ENCODE measurements at regions not wholly inside any gene's neighbourhood (a gene's known extent, or its start where the extent isn't known, plus 50 kb on each side); places are given as distances from the start of the nearest gene placed in this dataset.
"Not testable (repeated sequence)": the region's sequence is repeated elsewhere in the genome, so short reads cannot be mapped to it uniquely, and the experiment has no call there.

DNA sequence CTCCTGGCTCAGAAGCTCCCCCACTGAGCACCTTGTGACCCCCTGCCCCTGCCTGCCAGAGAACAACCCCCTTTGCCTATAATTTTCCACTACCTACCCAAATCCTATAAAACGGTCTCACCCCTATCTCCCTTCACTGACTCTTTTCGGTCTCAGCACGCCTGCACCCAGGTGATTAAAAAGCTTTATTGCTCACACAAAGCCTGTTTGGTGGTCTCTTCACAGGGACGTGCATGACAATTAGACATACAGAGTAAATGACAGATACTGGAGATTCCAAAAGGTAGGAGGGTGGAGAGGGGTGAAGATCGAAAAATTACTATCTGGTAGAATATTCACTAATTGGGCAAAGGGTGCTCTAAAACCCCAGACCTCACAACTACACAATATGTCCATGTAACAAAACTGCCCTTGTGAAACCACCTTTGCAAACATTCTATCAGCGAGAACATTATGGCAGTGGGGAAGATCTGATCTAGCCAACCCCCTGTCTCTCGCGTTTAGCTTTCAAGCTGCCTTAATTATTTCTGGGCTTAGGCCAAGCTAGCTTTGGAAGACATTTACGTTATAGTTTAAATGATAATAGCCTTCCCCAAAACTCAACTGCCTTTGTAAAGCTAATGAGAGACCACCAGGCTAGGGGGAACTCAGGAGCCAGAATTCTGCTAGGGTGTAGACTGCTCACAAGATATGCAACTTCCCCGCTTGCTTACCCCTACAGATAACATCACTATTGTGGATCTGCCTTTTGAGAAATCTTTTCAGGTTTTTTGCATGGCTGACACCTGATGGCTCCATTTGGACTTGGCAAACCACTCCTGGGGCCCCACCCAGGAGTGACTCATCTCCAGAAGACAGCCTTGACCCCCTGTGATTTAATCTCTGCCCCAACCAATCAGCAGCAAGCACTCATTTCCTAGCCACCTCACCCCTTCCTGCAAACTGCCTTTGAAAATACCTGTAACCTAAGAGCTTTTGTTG, 1534.0 kb upstream of the SPRY2 start:
- H3K27me3 ChIP-seq (replicated peaks in 1 of 2; ENCODE audit: control insufficient read depth in 2 of 2, extremely low read depth in 1 of 2, insufficient read depth in 2 of 2, low read length in 1 of 2), result no peaks in the 10 kb centered on the region
- Mint-ChIP-seq H3K36me3 (no peaks in the 10 kb centered on the region), H3K27ac (no peak overlapping the region), H3K27me3 (no peaks in the 10 kb centered on the region), H3K9me3 (peaks cover 14 to 23% (median 18%) of the 10 kb centered on the region in 3 donors), H3K4me3 (no peak overlapping the region), H3K4me1 (no peaks in the 10 kb centered on the region)
- H3K36me3 ChIP-seq (ENCODE audit: control insufficient read depth in 2 of 2, extremely low read depth in 1 of 2, insufficient read depth in 1 of 2, low read length in 1 of 2), result no peaks in the 10 kb centered on the region
- POLR2A ChIA-PET, result no interaction called here
- DNase-seq, result no peak
- ATAC-seq (replicated peaks in 1 of 4), result no peak
- H3K4me3 ChIP-seq (ENCODE audit: control insufficient read depth in 1 of 2, extremely low read depth in 1 of 2, low read length in 1 of 2), result no peak overlapping the region
- WGBS (ENCODE audit: insufficient coverage), result 100% methylated on average over 2 of the region's 10 CpGs
- no peaks in the 10 kb centered on the region for H3K9me3 ChIP-seq
- CTCF ChIA-PET, result interaction anchor here in 1 of 2 donors (0.7 kb wide), 1 partner anchor 8 kb away, joined by 3 read pairs; no protein-coding TSS in a partner anchor
- no peaks in the 10 kb centered on the region for H3K4me1 ChIP-seq (ENCODE audit: control insufficient read depth in 1 of 2, extremely low read depth in 1 of 2, insufficient read depth in 2 of 2, low read length in 2 of 2)
- H3K27ac ChIP-seq (ENCODE audit: low read length), result no peak overlapping the region

DNA sequence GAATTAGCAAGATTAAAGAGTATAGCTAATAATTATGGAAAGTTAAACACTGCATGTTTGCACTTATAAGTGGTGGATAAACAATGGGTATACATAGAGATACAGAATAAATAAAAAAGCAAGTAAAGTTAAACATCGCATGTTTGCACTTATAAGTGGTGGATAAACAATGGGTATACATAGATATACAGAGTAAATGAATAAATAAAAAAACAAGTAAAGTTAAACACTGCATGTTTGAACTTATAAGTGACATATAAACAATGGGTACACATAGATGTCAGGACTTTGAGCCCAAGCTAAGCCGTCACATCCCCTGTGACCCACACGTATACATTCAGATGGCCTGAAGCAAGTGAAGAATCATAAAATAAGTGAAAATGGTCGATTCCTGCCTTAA, 1533.3 kb upstream of the SPRY2 start:
- CTCF ChIA-PET, result no interaction called here

DNA sequence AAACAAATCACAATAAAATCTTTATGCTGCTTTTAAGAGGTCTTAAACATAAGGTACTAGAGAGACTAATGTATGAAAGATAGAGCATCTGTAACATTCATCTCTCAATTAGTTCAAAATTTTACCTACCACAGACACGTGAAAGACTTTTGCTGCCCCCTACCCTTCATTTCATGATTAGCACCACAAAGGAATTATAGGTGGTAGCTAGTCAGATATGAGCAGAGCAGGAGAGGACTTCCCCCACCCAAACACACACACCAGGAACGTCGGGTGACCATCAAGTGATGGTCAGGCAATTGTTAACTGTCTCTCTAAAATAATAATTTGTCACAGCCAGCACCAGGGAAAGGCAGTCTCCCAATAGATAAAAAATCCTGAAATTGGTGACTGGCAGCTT, 1531.7 kb upstream of the SPRY2 start:
- Histone ChIP-seq H3K4me1 (ENCODE audit: control insufficient read depth in 1 of 2, extremely low read depth in 1 of 2, insufficient read depth in 2 of 2, low read length in 2 of 2) (no peaks in the 10 kb centered on the region), H3K4me3 (ENCODE audit: control insufficient read depth in 1 of 2, extremely low read depth in 1 of 2, low read length in 1 of 2) (no peak overlapping the region), H3K27me3 (replicated peaks in 1 of 2; ENCODE audit: control insufficient read depth in 2 of 2, extremely low read depth in 1 of 2, insufficient read depth in 2 of 2, low read length in 1 of 2) (no peaks in the 10 kb centered on the region), H3K9me3 (no peaks in the 10 kb centered on the region), H3K36me3 (ENCODE audit: control insufficient read depth in 2 of 2, extremely low read depth in 1 of 2, insufficient read depth in 1 of 2, low read length in 1 of 2) (no peaks in the 10 kb centered on the region), H3K27ac (ENCODE audit: low read length) (no peak overlapping the region)
- CTCF ChIA-PET, result no interaction called here
- POLR2A ChIA-PET, result no interaction called here
- no peaks in the 10 kb centered on the region for H3K4me1 Mint-ChIP-seq
- ATAC-seq (replicated peaks in 1 of 4), result no peak
- no peaks in the 10 kb centered on the region for H3K36me3 Mint-ChIP-seq
- no peak overlapping the region for H3K27ac Mint-ChIP-seq
- no peak for DNase-seq
- WGBS (ENCODE audit: insufficient coverage), result no CpG with 5 or more reads among the region's 3 CpGs
- no peak overlapping the region for H3K4me3 Mint-ChIP-seq
- peaks cover 25 to 33% (median 29%) of the 10 kb centered on the region in 3 donors for H3K9me3 Mint-ChIP-seq
- H3K27me3 Mint-ChIP-seq, result no peaks in the 10 kb centered on the region

More for the DNA sequence above, 1533.3 kb upstream of the SPRY2 start:
- no peak overlapping the region for H3K4me3 Mint-ChIP-seq
- no CpG with 5 or more reads among the region's 4 CpGs for WGBS (ENCODE audit: insufficient coverage)
- no peak overlapping the region for H3K27ac Mint-ChIP-seq
- Histone ChIP-seq H3K27me3 (replicated peaks in 1 of 2; ENCODE audit: control insufficient read depth in 2 of 2, extremely low read depth in 1 of 2, insufficient read depth in 2 of 2, low read length in 1 of 2) (no peaks in the 10 kb centered on the region), H3K27ac (ENCODE audit: low read length) (no peak overlapping the region), H3K36me3 (ENCODE audit: control insufficient read depth in 2 of 2, extremely low read depth in 1 of 2, insufficient read depth in 1 of 2, low read length in 1 of 2) (no peaks in the 10 kb centered on the region), H3K4me3 (ENCODE audit: control insufficient read depth in 1 of 2, extremely low read depth in 1 of 2, low read length in 1 of 2) (no peak overlapping the region), H3K9me3 (no peaks in the 10 kb centered on the region), H3K4me1 (ENCODE audit: control insufficient read depth in 1 of 2, extremely low read depth in 1 of 2, insufficient read depth in 2 of 2, low read length in 2 of 2) (no peaks in the 10 kb centered on the region)
- DNase-seq (no peak), ATAC-seq (replicated peaks in 1 of 4) (no peak)
- POLR2A ChIA-PET, result no interaction called here
- H3K36me3 Mint-ChIP-seq, result no peaks in the 10 kb centered on the region
- H3K4me1 Mint-ChIP-seq, result no peaks in the 10 kb centered on the region
- H3K9me3 Mint-ChIP-seq, result peaks cover 18 to 26% (median 22%) of the 10 kb centered on the region in 3 donors
- H3K27me3 Mint-ChIP-seq, result no peaks in the 10 kb centered on the region

GRCh38 chr13:81871751-81872325, 1530.9 kb upstream of the SPRY2 start:
- POLR2A ChIA-PET; H3K4me3 ChIP-seq (ENCODE audit: control insufficient read depth in 1 of 2, extremely low read depth in 1 of 2, low read length in 1 of 2); ATAC-seq (replicated peaks in 1 of 4); H3K27ac Mint-ChIP-seq; H3K4me1 Mint-ChIP-seq; CTCF ChIA-PET; H3K27ac ChIP-seq (ENCODE audit: low read length); H3K36me3 ChIP-seq (ENCODE audit: control insufficient read depth in 2 of 2, extremely low read depth in 1 of 2, insufficient read depth in 1 of 2, low read length in 1 of 2); DNase-seq; H3K9me3 ChIP-seq; H3K4me3 Mint-ChIP-seq; H3K4me1 ChIP-seq (ENCODE audit: control insufficient read depth in 1 of 2, extremely low read depth in 1 of 2, insufficient read depth in 2 of 2, low read length in 2 of 2); H3K27me3 ChIP-seq (replicated peaks in 1 of 2; ENCODE audit: control insufficient read depth in 2 of 2, extremely low read depth in 1 of 2, insufficient read depth in 2 of 2, low read length in 1 of 2); H3K36me3 Mint-ChIP-seq; H3K27me3 Mint-ChIP-seq: not testable (repeated sequence)
- 92% methylated on average over 3 of the region's 4 CpGs for WGBS (ENCODE audit: insufficient coverage)
- H3K9me3 Mint-ChIP-seq, result peaks cover 24 to 36% (median 25%) of the 10 kb centered on the region in 3 donors

DNA sequence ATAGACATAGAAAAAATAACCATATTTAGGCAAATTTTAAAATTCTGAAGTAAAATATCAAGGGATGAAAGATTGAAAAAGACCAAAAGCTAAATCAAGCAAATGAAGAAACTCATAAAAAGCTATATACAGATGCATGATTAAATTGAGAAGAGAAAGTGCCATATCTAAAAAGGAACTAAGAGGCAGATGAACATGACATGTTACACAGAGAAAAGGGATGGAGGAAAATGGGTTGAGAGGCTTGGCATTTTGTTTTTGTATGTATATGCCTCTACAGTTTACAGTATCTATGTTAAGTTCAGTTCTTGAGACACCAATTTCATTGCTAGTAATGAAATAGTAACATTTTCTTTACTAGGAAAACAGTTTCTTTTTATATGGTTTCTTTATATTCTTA, 1507.4 kb upstream of the SPRY2 start:
- no peaks in the 10 kb centered on the region for H3K4me1 ChIP-seq (ENCODE audit: control insufficient read depth in 1 of 2, extremely low read depth in 1 of 2, insufficient read depth in 2 of 2, low read length in 2 of 2)
- no peaks in the 10 kb centered on the region for H3K9me3 ChIP-seq
- Mint-ChIP-seq H3K27me3 (no peaks in the 10 kb centered on the region), H3K4me1 (no peaks in the 10 kb centered on the region), H3K4me3 (no peak overlapping the region), H3K27ac (no peak overlapping the region), H3K9me3 (peaks cover 3 to 15% (median 8%) of the 10 kb centered on the region in 3 donors), H3K36me3 (no peaks in the 10 kb centered on the region)
- H3K4me3 ChIP-seq (ENCODE audit: control insufficient read depth in 1 of 2, extremely low read depth in 1 of 2, low read length in 1 of 2), result no peak overlapping the region
- H3K36me3 ChIP-seq (ENCODE audit: control insufficient read depth in 2 of 2, extremely low read depth in 1 of 2, insufficient read depth in 1 of 2, low read length in 1 of 2), result no peaks in the 10 kb centered on the region
- H3K27ac ChIP-seq (ENCODE audit: low read length), result no peak overlapping the region
- ATAC-seq (replicated peaks in 1 of 4) (no peak), DNase-seq (no peak)
- ChIA-PET POLR2A (interaction anchor here in 1 of 2 donors (0.6 kb wide), 1 partner anchor 161 kb away, joined by 4 read pairs; no protein-coding TSS in a partner anchor), CTCF (no interaction called here)
- no peaks in the 10 kb centered on the region for H3K27me3 ChIP-seq (replicated peaks in 1 of 2; ENCODE audit: control insufficient read depth in 2 of 2, extremely low read depth in 1 of 2, insufficient read depth in 2 of 2, low read length in 1 of 2)

- no peak for DNase-seq
- H3K36me3 ChIP-seq (ENCODE audit: control insufficient read depth in 2 of 2, extremely low read depth in 1 of 2, insufficient read depth in 1 of 2, low read length in 1 of 2), result no peaks in the 10 kb centered on the region
- H3K4me1 ChIP-seq (ENCODE audit: control insufficient read depth in 1 of 2, extremely low read depth in 1 of 2, insufficient read depth in 2 of 2, low read length in 2 of 2), result no peaks in the 10 kb centered on the region
- H3K9me3 Mint-ChIP-seq, result peaks cover 7 to 15% (median 14%) of the 10 kb centered on the region in 3 donors
- H3K27me3 Mint-ChIP-seq, result no peaks in the 10 kb centered on the region
- H3K4me3 Mint-ChIP-seq, result no peak overlapping the region
- H3K9me3 ChIP-seq, result no peaks in the 10 kb centered on the region
- CTCF ChIA-PET, result no interaction called here
- H3K27ac ChIP-seq (ENCODE audit: low read length), result no peak overlapping the region
- H3K4me1 Mint-ChIP-seq, result no peaks in the 10 kb centered on the region
- H3K36me3 Mint-ChIP-seq, result no peaks in the 10 kb centered on the region
- whole genome bisulfite sequencing (ENCODE audit: insufficient coverage), result no CpG with 5 or more reads among the region's 2 CpGs
- POLR2A ChIA-PET, result no interaction called here
- H3K4me3 ChIP-seq (ENCODE audit: control insufficient read depth in 1 of 2, extremely low read depth in 1 of 2, low read length in 1 of 2), result no peak overlapping the region
- H3K27ac Mint-ChIP-seq, result no peak overlapping the region
- H3K27me3 ChIP-seq (replicated peaks in 1 of 2; ENCODE audit: control insufficient read depth in 2 of 2, extremely low read depth in 1 of 2, insufficient read depth in 2 of 2, low read length in 1 of 2), result no peaks in the 10 kb centered on the region
- no peak for ATAC-seq (replicated peaks in 1 of 4)
Observed at GRCh38 chr13:81846771-81847170, 1505.8 kb upstream of the SPRY2 start.
